GM12878 (cell line): ENCODE measurements at regions not wholly inside any gene's neighbourhood (a gene's known extent, or its start where the extent isn't known, plus 50 kb on each side); places are given as distances from the start of the nearest gene placed in this dataset.

Experiments
- ATAC-seq: fragments of 200-7000 bp; cut with Tn5 transposase; 3 replicates; pipeline ENCODE4 v1.9.1; 2020; ENCODE audit warnings: mild to moderate bottlenecking, moderate library complexity
- BruUV-seq: library from RNA; stranded (reverse); fragments of 400-500 nt; replicated peaks from 2 replicates; lab custom pipeline; 2021; lab: Mats Ljungman, UMichigan
- CTCF ChIA-PET: fragments of 300-600 bp; sonication (Branson Sonifier 250); formaldehyde crosslinking; extraction: SDS; loops from one replicate; lab custom pipeline; 2021; ENCODE audit warnings: inconsistent platforms; lab: Yijun Ruan, JAX
- POLR2A ChIA-PET: fragments of 350-600 bp; formaldehyde crosslinking; extraction: SDS; loops from one replicate; lab custom pipeline; 2021; ENCODE audit warnings: inconsistent platforms; lab: Charles Lee
- RAD21 ChIA-PET: fragments of 300-600 bp; sonication (Branson Sonifier 250); formaldehyde crosslinking; loops from one replicate; lab custom pipeline; 2023; ENCODE audit warnings: antibody characterized with exemption; ENCODE audit not compliant: unreplicated experiment; lab: Charles Lee
- SMC1A ChIA-PET: fragments of 300-600 bp; sonication (Branson Sonifier 250); formaldehyde crosslinking; loops from one replicate; lab custom pipeline; 2023; ENCODE audit not compliant: unreplicated experiment, uncharacterized antibody; lab: Charles Lee
- DNase-seq: peaks from one replicate; pipeline ENCODE4 v3.0.0-alpha.2; 2011; ENCODE audit warnings: low read depth, low spot score
- FAIRE-seq: peaks from 3 replicates; lab custom pipeline; 2011; peaks lifted over from hg19 to GRCh38; lab: Jason Lieb, UNC
- H2AFZ ChIP-seq: 2 replicates; pipeline ENCODE4 v1.6.0; 2011; ENCODE audit warnings: low read depth, low read length, control low read depth; ENCODE audit not compliant: control insufficient read depth
- H3K27ac ChIP-seq: 2 replicates; pipeline ENCODE4 v1.5.1; 2011; ENCODE audit warnings: control low read depth; ENCODE audit not compliant: control insufficient read depth, insufficient read depth
- H3K27me3 ChIP-seq, 2 experiments: replicated peaks in 1 of 2; 2 replicates each; pipeline versions ENCODE4 v1.6.0 to v1.6.1; 2011; ENCODE audit warnings: low read length in 1 of 2; ENCODE audit not compliant: control insufficient read depth in 2 of 2, insufficient read depth in 2 of 2
- H3K36me3 ChIP-seq, 2 experiments: 2 replicates each; pipeline ENCODE4 v1.5.1; 2011; ENCODE audit warnings: low read length in 1 of 2; ENCODE audit not compliant: control insufficient read depth in 2 of 2, insufficient read depth in 2 of 2
- H3K4me1 ChIP-seq: 2 replicates; pipeline ENCODE4 v1.6.1; 2011; ENCODE audit warnings: mild to moderate bottlenecking, low read length, moderate library complexity, mixed read lengths; ENCODE audit not compliant: control insufficient read depth, insufficient read depth
- H3K4me2 ChIP-seq: 2 replicates; pipeline ENCODE4 v1.6.0; 2011; ENCODE audit warnings: control low read depth; ENCODE audit not compliant: control insufficient read depth, insufficient read depth
- H3K4me3 ChIP-seq: fragments of 200-600 bp; sonication (generic); 2 replicates; pipeline ENCODE4 v1.5.1; 2016
- H3K79me2 ChIP-seq: 2 replicates; pipeline ENCODE4 v1.6.0; 2011; ENCODE audit warnings: low read length; ENCODE audit not compliant: control insufficient read depth, insufficient read depth
- H3K9ac ChIP-seq: 2 replicates; pipeline ENCODE4 v1.8.0; 2011; ENCODE audit warnings: low read length, control low read depth, mixed read lengths; ENCODE audit not compliant: control insufficient read depth, insufficient read depth
- H3K9me3 ChIP-seq: replicated peaks from 3 replicates; pipeline ENCODE4 v1.5.1; 2011; ENCODE audit warnings: mild to moderate bottlenecking, low read length; ENCODE audit not compliant: control insufficient read depth, insufficient read depth
- H4K20me1 ChIP-seq: 2 replicates; pipeline ENCODE4 v1.6.0; 2011; ENCODE audit not compliant: control insufficient read depth, insufficient read depth
- CBFB ChIP-seq: IDR thresholded peaks from 2 replicates; pipeline ENCODE4 v1.6.1; 2016; ENCODE audit warnings: antibody characterized with exemption, low read depth
- CHD1 ChIP-seq: IDR thresholded peaks from 2 replicates; pipeline ENCODE4 v1.6.1; 2012; ENCODE audit warnings: low read depth, low read length, improper control_type of control experiment
- CREB1 ChIP-seq: IDR thresholded peaks from 2 replicates; pipeline ENCODE4 v1.6.1; 2012; ENCODE audit warnings: low read depth, mild to moderate bottlenecking, inconsistent platforms
- EZH2 ChIP-seq: IDR thresholded peaks from 2 replicates; pipeline ENCODE4 v1.6.1; 2012; ENCODE audit warnings: low read depth, mild to moderate bottlenecking, control low read depth, inconsistent platforms, low read length, borderline replicate concordance; ENCODE audit not compliant: control insufficient read depth
- LARP7 ChIP-seq: fragments of 450-650 bp; IDR thresholded peaks from 2 replicates; pipeline ENCODE4 v1.6.1; 2017; ENCODE audit warnings: mild to moderate bottlenecking
- MXI1 ChIP-seq: fragments of 150-350 bp; IDR thresholded peaks from 2 replicates; pipeline ENCODE4 v1.6.1; 2011; ENCODE audit warnings: low read depth, mild to moderate bottlenecking, inconsistent platforms, low read length, improper control_type of control experiment
- NBN ChIP-seq: fragments of 450-650 bp; IDR thresholded peaks from 2 replicates; pipeline ENCODE4 v1.6.1; 2016
- TARDBP ChIP-seq: IDR thresholded peaks from 2 replicates; pipeline ENCODE4 v1.6.1; 2016; ENCODE audit warnings: borderline replicate concordance
- TCF3 ChIP-seq: IDR thresholded peaks from 2 replicates; pipeline ENCODE4 v1.6.1; 2012; ENCODE audit warnings: low read depth, mild to moderate bottlenecking, low read length, borderline replicate concordance; ENCODE audit not compliant: insufficient read depth
- WGBS: methylation state at CpG from one replicate; pipeline ENCODE4 v1.1.6; 2016; ENCODE audit warnings: low lambda C conversion rate; ENCODE audit not compliant: insufficient replicate concordance, insufficient coverage; ENCODE audit errors: missing lambda C conversion rate; 5-methylcytosine and 5-hydroxymethylcytosine counted together
- in situ Hi-C: fragments of 300-500 bp; cut with MboI; formaldehyde crosslinking; loops from 9 replicates; pipeline ENCODE4 v1.14.3; 2018; ENCODE audit warnings: mixed read lengths
- intact Hi-C: fragments of 100-400 bp; cut with micrococcal nuclease; formaldehyde crosslinking; loops from one replicate; pipeline ENCODE4 v1.14.2; 2022; ENCODE audit not compliant: unreplicated experiment
- TF ChIP-seq, protein P1 (sequence below): fragments of 450-650 bp; IDR thresholded peaks from 2 replicates; pipeline ENCODE4 v1.6.1; 2016; ENCODE audit warnings: mild to moderate bottlenecking
- TF ChIP-seq, protein P2 (sequence below): fragments of 450-650 bp; IDR thresholded peaks from 2 replicates; pipeline ENCODE4 v1.6.1; 2017; ENCODE audit warnings: low read depth, mild to moderate bottlenecking, moderate library complexity
- TF ChIP-seq, protein P3 (sequence below): fragments of 450-650 bp; IDR thresholded peaks from 2 replicates; pipeline ENCODE4 v1.6.1; 2016; ENCODE audit warnings: mild to moderate bottlenecking, moderate library complexity, borderline replicate concordance
- TF ChIP-seq, protein P4 (sequence below): IDR thresholded peaks from 2 replicates; pipeline ENCODE4 v1.6.1; 2012; ENCODE audit warnings: mild to moderate bottlenecking, low read depth, low read length
- TF ChIP-seq, protein P5 (sequence below): fragments of 450-650 bp; IDR thresholded peaks from 2 replicates; pipeline ENCODE4 v1.6.1; 2017; ENCODE audit warnings: borderline replicate concordance

DNA sequence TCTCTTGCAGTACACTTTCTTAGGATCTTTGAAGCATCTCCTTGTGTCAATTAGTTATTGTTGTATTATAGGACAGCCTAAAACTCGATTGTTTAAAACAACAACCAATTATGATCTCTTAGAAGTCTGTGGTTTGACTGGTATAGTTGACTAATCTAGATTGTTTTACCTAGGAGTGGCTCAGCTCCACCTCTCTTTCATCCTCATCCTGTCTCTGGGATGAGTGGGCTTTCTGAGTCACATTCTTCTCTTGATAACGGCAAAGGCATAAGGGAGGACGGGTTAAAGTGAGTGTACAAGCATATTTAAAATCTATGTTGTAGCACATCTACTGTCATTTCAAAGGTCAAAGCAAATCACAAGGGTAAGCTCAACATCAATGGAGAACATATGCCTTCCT is 102.3 kb upstream of the GULP1 start:
- H3K27me3 ChIP-seq, result no peaks in the 10 kb centered on the region
- H3K27ac ChIP-seq, result no peak overlapping the region
- no peak overlapping the region for H3K4me2 ChIP-seq
- no peaks in the 10 kb centered on the region for H3K36me3 ChIP-seq
- WGBS, result 0% methylated on average over 3 of the region's 3 CpGs
- intact Hi-C loops (no loop called here), in situ Hi-C loops (no loop called here)
- ATAC-seq (no peak), DNase-seq (no peak), FAIRE-seq (no peak)
- CTCF ChIA-PET, result no interaction called here
- H3K4me1 ChIP-seq, result no peaks in the 10 kb centered on the region
- H2AFZ ChIP-seq, result no peak overlapping the region
- no peaks in the 10 kb centered on the region for H4K20me1 ChIP-seq
- SMC1A ChIA-PET, result no interaction called here
- no TSS peak for BruUV-seq
- POLR2A ChIA-PET, result no interaction called here
- no peaks in the 10 kb centered on the region for H3K9me3 ChIP-seq
- no peak overlapping the region for H3K9ac ChIP-seq
- RAD21 ChIA-PET, result no interaction called here
- no peaks in the 10 kb centered on the region for H3K79me2 ChIP-seq
- no peak overlapping the region for H3K4me3 ChIP-seq
- TF ChIP-seq TARDBP (no peak), LARP7 (no peak), CREB1 (no peak), NBN (no peak), EZH2 (no peak), MXI1 (no peak), CBFB (no peak), TCF3 (no peak), CHD1 (no peak)
- TF ChIP-seq, protein P1, sequence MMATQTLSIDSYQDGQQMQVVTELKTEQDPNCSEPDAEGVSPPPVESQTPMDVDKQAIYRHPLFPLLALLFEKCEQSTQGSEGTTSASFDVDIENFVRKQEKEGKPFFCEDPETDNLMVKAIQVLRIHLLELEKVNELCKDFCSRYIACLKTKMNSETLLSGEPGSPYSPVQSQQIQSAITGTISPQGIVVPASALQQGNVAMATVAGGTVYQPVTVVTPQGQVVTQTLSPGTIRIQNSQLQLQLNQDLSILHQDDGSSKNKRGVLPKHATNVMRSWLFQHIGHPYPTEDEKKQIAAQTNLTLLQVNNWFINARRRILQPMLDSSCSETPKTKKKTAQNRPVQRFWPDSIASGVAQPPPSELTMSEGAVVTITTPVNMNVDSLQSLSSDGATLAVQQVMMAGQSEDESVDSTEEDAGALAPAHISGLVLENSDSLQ, result no peak
- TF ChIP-seq, protein P2, sequence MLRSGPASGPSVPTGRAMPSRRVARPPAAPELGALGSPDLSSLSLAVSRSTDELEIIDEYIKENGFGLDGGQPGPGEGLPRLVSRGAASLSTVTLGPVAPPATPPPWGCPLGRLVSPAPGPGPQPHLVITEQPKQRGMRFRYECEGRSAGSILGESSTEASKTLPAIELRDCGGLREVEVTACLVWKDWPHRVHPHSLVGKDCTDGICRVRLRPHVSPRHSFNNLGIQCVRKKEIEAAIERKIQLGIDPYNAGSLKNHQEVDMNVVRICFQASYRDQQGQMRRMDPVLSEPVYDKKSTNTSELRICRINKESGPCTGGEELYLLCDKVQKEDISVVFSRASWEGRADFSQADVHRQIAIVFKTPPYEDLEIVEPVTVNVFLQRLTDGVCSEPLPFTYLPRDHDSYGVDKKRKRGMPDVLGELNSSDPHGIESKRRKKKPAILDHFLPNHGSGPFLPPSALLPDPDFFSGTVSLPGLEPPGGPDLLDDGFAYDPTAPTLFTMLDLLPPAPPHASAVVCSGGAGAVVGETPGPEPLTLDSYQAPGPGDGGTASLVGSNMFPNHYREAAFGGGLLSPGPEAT, result no peak
- TF ChIP-seq, protein P3, sequence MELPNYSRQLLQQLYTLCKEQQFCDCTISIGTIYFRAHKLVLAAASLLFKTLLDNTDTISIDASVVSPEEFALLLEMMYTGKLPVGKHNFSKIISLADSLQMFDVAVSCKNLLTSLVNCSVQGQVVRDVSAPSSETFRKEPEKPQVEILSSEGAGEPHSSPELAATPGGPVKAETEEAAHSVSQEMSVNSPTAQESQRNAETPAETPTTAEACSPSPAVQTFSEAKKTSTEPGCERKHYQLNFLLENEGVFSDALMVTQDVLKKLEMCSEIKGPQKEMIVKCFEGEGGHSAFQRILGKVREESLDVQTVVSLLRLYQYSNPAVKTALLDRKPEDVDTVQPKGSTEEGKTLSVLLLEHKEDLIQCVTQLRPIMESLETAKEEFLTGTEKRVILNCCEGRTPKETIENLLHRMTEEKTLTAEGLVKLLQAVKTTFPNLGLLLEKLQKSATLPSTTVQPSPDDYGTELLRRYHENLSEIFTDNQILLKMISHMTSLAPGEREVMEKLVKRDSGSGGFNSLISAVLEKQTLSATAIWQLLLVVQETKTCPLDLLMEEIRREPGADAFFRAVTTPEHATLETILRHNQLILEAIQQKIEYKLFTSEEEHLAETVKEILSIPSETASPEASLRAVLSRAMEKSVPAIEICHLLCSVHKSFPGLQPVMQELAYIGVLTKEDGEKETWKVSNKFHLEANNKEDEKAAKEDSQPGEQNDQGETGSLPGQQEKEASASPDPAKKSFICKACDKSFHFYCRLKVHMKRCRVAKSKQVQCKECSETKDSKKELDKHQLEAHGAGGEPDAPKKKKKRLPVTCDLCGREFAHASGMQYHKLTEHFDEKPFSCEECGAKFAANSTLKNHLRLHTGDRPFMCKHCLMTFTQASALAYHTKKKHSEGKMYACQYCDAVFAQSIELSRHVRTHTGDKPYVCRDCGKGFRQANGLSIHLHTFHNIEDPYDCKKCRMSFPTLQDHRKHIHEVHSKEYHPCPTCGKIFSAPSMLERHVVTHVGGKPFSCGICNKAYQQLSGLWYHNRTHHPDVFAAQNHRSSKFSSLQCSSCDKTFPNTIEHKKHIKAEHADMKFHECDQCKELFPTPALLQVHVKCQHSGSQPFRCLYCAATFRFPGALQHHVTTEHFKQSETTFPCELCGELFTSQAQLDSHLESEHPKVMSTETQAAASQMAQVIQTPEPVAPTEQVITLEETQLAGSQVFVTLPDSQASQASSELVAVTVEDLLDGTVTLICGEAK, result no peak
- TF ChIP-seq, protein P4, sequence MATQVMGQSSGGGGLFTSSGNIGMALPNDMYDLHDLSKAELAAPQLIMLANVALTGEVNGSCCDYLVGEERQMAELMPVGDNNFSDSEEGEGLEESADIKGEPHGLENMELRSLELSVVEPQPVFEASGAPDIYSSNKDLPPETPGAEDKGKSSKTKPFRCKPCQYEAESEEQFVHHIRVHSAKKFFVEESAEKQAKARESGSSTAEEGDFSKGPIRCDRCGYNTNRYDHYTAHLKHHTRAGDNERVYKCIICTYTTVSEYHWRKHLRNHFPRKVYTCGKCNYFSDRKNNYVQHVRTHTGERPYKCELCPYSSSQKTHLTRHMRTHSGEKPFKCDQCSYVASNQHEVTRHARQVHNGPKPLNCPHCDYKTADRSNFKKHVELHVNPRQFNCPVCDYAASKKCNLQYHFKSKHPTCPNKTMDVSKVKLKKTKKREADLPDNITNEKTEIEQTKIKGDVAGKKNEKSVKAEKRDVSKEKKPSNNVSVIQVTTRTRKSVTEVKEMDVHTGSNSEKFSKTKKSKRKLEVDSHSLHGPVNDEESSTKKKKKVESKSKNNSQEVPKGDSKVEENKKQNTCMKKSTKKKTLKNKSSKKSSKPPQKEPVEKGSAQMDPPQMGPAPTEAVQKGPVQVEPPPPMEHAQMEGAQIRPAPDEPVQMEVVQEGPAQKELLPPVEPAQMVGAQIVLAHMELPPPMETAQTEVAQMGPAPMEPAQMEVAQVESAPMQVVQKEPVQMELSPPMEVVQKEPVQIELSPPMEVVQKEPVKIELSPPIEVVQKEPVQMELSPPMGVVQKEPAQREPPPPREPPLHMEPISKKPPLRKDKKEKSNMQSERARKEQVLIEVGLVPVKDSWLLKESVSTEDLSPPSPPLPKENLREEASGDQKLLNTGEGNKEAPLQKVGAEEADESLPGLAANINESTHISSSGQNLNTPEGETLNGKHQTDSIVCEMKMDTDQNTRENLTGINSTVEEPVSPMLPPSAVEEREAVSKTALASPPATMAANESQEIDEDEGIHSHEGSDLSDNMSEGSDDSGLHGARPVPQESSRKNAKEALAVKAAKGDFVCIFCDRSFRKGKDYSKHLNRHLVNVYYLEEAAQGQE, result no peak
- TF ChIP-seq, protein P5, sequence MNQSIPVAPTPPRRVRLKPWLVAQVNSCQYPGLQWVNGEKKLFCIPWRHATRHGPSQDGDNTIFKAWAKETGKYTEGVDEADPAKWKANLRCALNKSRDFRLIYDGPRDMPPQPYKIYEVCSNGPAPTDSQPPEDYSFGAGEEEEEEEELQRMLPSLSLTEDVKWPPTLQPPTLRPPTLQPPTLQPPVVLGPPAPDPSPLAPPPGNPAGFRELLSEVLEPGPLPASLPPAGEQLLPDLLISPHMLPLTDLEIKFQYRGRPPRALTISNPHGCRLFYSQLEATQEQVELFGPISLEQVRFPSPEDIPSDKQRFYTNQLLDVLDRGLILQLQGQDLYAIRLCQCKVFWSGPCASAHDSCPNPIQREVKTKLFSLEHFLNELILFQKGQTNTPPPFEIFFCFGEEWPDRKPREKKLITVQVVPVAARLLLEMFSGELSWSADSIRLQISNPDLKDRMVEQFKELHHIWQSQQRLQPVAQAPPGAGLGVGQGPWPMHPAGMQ, result no peak
